ENCODE measurements at regions not wholly inside any gene's neighbourhood (a gene's known extent, or its start where the extent isn't known, plus 50 kb on each side); places are given as distances from the start of the nearest gene placed in this dataset.

DNA sequence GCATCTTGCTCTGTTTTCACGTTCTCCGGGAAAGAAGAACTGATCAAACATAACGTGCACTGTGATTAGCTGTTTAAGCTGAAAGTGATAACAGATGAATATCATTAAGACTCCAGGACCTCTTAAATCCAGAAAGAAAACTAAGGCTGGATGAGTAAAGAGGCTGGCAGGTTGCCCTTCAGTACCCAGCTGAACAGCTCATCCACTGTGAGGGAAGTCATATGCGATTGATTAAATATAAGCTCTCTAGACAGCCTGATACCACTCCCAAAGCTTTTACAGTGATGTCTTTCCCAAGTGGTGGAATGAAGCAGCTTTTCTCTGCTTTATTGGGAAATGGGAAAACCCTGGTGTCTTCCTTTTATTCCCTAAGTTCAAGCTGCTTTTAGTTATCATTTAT is 116.9 kb downstream of the EFNB2 start:
- TF ChIP-seq TAF1 (IDR thresholded peaks at IDR 0.05; ENCODE audit: low read depth) = no peak
- TF ChIP-seq TEAD4 (IDR thresholded peaks at IDR 0.05) = no peak
- TF ChIP-seq TCF12 (IDR thresholded peaks at IDR 0.05; ENCODE audit: low read depth) = no peak
- TF ChIP-seq NFIC (IDR thresholded peaks at IDR 0.05) = no peak
- no peak for TF ChIP-seq EGR1 (IDR thresholded peaks at IDR 0.05)
- TF ChIP-seq, protein P1, sequence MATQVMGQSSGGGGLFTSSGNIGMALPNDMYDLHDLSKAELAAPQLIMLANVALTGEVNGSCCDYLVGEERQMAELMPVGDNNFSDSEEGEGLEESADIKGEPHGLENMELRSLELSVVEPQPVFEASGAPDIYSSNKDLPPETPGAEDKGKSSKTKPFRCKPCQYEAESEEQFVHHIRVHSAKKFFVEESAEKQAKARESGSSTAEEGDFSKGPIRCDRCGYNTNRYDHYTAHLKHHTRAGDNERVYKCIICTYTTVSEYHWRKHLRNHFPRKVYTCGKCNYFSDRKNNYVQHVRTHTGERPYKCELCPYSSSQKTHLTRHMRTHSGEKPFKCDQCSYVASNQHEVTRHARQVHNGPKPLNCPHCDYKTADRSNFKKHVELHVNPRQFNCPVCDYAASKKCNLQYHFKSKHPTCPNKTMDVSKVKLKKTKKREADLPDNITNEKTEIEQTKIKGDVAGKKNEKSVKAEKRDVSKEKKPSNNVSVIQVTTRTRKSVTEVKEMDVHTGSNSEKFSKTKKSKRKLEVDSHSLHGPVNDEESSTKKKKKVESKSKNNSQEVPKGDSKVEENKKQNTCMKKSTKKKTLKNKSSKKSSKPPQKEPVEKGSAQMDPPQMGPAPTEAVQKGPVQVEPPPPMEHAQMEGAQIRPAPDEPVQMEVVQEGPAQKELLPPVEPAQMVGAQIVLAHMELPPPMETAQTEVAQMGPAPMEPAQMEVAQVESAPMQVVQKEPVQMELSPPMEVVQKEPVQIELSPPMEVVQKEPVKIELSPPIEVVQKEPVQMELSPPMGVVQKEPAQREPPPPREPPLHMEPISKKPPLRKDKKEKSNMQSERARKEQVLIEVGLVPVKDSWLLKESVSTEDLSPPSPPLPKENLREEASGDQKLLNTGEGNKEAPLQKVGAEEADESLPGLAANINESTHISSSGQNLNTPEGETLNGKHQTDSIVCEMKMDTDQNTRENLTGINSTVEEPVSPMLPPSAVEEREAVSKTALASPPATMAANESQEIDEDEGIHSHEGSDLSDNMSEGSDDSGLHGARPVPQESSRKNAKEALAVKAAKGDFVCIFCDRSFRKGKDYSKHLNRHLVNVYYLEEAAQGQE (IDR thresholded peaks at IDR 0.05; ENCODE audit: low read depth) = no peak
- no peak for TF ChIP-seq ZBTB7A (IDR thresholded peaks at IDR 0.05; ENCODE audit: low read depth)
- TF ChIP-seq EP300 (IDR thresholded peaks at IDR 0.05; ENCODE audit: borderline replicate concordance) = no peak
- no peak for TF ChIP-seq CREB1 (IDR thresholded peaks at IDR 0.05; ENCODE audit: low read depth)
- TF ChIP-seq RAD21 (IDR thresholded peaks at IDR 0.05; ENCODE audit: low read depth) = no peak
- no peak for TF ChIP-seq FOXM1 (IDR thresholded peaks at IDR 0.05; ENCODE audit: borderline replicate concordance, low read depth)
- TF ChIP-seq, protein P2, sequence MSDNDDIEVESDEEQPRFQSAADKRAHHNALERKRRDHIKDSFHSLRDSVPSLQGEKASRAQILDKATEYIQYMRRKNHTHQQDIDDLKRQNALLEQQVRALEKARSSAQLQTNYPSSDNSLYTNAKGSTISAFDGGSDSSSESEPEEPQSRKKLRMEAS (IDR thresholded peaks at IDR 0.05) = no peak
- TF ChIP-seq YY1 (IDR thresholded peaks at IDR 0.05; ENCODE audit: low read depth) = no peak
- TF ChIP-seq, protein P3, sequence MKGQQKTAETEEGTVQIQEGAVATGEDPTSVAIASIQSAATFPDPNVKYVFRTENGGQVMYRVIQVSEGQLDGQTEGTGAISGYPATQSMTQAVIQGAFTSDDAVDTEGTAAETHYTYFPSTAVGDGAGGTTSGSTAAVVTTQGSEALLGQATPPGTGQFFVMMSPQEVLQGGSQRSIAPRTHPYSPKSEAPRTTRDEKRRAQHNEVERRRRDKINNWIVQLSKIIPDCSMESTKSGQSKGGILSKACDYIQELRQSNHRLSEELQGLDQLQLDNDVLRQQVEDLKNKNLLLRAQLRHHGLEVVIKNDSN (IDR thresholded peaks at IDR 0.05) = no peak
- no peak for TF ChIP-seq CEBPB (IDR thresholded peaks at IDR 0.05)

- no peak for TF ChIP-seq TEAD4 (IDR thresholded peaks at IDR 0.05)
These were observed 117.9 kb downstream of the EFNB2 start for GRCh38 chr13:106417467-106418110.

DNA sequence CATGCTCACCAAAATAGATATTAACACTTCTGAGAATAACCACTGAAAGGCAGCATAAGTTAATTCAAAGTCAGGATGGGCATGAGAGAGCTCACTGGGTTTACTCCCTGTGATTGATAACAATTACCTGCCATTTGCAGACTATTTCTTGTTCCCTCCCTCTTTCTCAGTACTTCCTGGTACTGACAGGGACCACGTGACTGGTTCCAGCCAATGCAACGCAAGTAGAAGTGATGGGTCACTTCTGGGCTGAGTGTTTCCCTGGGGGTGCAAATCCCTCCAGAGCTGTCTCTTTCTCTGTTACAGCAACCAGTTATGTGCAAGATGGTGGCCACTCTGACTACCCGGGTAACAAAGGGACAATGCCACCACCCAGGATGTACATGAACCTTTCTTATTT is 118.8 kb downstream of the EFNB2 start:
- TF ChIP-seq, protein P3 (IDR thresholded peaks at IDR 0.05) = peak; percentile 41; the same call in 1 of the 2 replicates
- TF ChIP-seq EGR1 (IDR thresholded peaks at IDR 0.05) = no peak

DNA sequence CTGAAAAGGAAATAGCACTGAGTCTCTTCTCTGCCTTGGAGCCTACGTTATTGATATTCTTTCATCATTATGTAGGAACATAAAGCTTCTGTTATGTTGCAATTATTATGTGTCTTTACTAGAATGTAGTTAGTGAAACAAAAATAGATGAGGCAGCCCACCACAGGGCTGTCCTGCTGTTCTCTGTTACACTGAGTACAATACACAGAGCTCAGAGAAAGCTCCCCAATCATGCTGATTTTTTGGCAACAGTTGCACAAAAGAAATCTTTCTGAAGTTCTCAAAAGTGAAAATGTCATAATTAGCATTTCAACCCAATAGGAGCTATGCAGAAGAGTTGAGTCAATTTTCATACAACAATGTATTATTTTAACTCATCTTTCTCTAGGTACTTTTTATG is 119.5 kb downstream of the EFNB2 start:
- TF ChIP-seq, protein P3 (IDR thresholded peaks at IDR 0.05) = no peak
- TF ChIP-seq TEAD4 (IDR thresholded peaks at IDR 0.05) (no peak), YY1 (IDR thresholded peaks at IDR 0.05; ENCODE audit: low read depth) (no peak), TAF1 (IDR thresholded peaks at IDR 0.05; ENCODE audit: low read depth) (no peak), CEBPB (IDR thresholded peaks at IDR 0.05) (no peak), RAD21 (IDR thresholded peaks at IDR 0.05; ENCODE audit: low read depth) (no peak), CREB1 (IDR thresholded peaks at IDR 0.05; ENCODE audit: low read depth) (no peak), NFIC (IDR thresholded peaks at IDR 0.05) (no peak), EGR1 (IDR thresholded peaks at IDR 0.05) (no peak), EP300 (IDR thresholded peaks at IDR 0.05; ENCODE audit: borderline replicate concordance) (no peak), TCF12 (IDR thresholded peaks at IDR 0.05; ENCODE audit: low read depth) (no peak), ZBTB7A (IDR thresholded peaks at IDR 0.05; ENCODE audit: low read depth) (no peak), FOXM1 (IDR thresholded peaks at IDR 0.05; ENCODE audit: borderline replicate concordance, low read depth) (no peak)
- TF ChIP-seq, protein P1 (IDR thresholded peaks at IDR 0.05; ENCODE audit: low read depth) = no peak
- TF ChIP-seq, protein P2 (IDR thresholded peaks at IDR 0.05) = no peak

- TF ChIP-seq TAF1 (IDR thresholded peaks at IDR 0.05; ENCODE audit: low read depth) (no peak), TCF12 (IDR thresholded peaks at IDR 0.05; ENCODE audit: low read depth) (no peak), FOXM1 (IDR thresholded peaks at IDR 0.05; ENCODE audit: borderline replicate concordance, low read depth) (no peak), EGR1 (IDR thresholded peaks at IDR 0.05) (no peak), ZBTB7A (IDR thresholded peaks at IDR 0.05; ENCODE audit: low read depth) (no peak), EP300 (IDR thresholded peaks at IDR 0.05; ENCODE audit: borderline replicate concordance) (no peak), RAD21 (IDR thresholded peaks at IDR 0.05; ENCODE audit: low read depth) (no peak)
- TF ChIP-seq, protein P1 (IDR thresholded peaks at IDR 0.05; ENCODE audit: low read depth) = no peak
These were observed 120.0 kb downstream of the EFNB2 start for GRCh38 chr13:106415442-106415841.
